ENCODE measurements at regions not wholly inside any gene's neighbourhood (a gene's known extent, or its start where the extent isn't known, plus 50 kb on each side); places are given as distances from the start of the nearest gene placed in this dataset.
"Not testable (repeated sequence)": the region's sequence is repeated elsewhere in the genome, so short reads cannot be mapped to it uniquely, and the experiment has no call there.

- no peak for TF ChIP-seq GABPA (IDR thresholded peaks at IDR 0.05; ENCODE audit: low read depth)
- TF ChIP-seq SPI1 (IDR thresholded peaks at IDR 0.05; ENCODE audit: borderline replicate concordance, low read depth) = no peak
- TF ChIP-seq CTCF (IDR thresholded peaks at IDR 0.05; ENCODE audit: insufficient read depth, low read length) = no peak
- no peak for TF ChIP-seq REST (IDR thresholded peaks at IDR 0.05; ENCODE audit: insufficient replicate concordance, low read depth)
- no peak for TF ChIP-seq POLR2AphosphoS5 (IDR thresholded peaks at IDR 0.05; ENCODE audit: low read depth)
- DNase-seq (ENCODE audit: low read depth in 1 of 2, low spot score in 1 of 2) = no peak
- H3K27ac ChIP-seq (replicated peaks) = no peak overlapping the region
- H3K27me3 ChIP-seq (ENCODE audit: insufficient read depth, poor library complexity, severe bottlenecking) = no peaks in the 10 kb centered on the region
- no peak overlapping the region for H3K4me3 ChIP-seq (replicated peaks; ENCODE audit: insufficient read depth, low read length)
Measured at GRCh38 chr15:95196176-95196915, 965.0 kb downstream of the MCTP2 start.

- Histone ChIP-seq H3K4me3 (replicated peaks; ENCODE audit: insufficient read depth, low read length) (no peak overlapping the region), H3K27ac (replicated peaks) (no peak overlapping the region), H3K27me3 (ENCODE audit: insufficient read depth, poor library complexity, severe bottlenecking) (no peaks in the 10 kb centered on the region)
- TF ChIP-seq REST (IDR thresholded peaks at IDR 0.05; ENCODE audit: insufficient replicate concordance, low read depth) (no peak), SPI1 (IDR thresholded peaks at IDR 0.05; ENCODE audit: borderline replicate concordance, low read depth) (no peak), CTCF (IDR thresholded peaks at IDR 0.05; ENCODE audit: insufficient read depth, low read length) (no peak), POLR2AphosphoS5 (IDR thresholded peaks at IDR 0.05; ENCODE audit: low read depth) (no peak), GABPA (IDR thresholded peaks at IDR 0.05; ENCODE audit: low read depth) (no peak)
- no peak for DNase-seq (ENCODE audit: low read depth in 1 of 2, low spot score in 1 of 2)
Measured at GRCh38 chr15:95202569-95203349, 971.4 kb downstream of the MCTP2 start.

- no peak for TF ChIP-seq POLR2AphosphoS5 (IDR thresholded peaks at IDR 0.05; ENCODE audit: low read depth)
- TF ChIP-seq REST (IDR thresholded peaks at IDR 0.05; ENCODE audit: insufficient replicate concordance, low read depth) = no peak
- TF ChIP-seq SPI1 (IDR thresholded peaks at IDR 0.05; ENCODE audit: borderline replicate concordance, low read depth) = no peak
- TF ChIP-seq CTCF (IDR thresholded peaks at IDR 0.05; ENCODE audit: insufficient read depth, low read length) = no peak
- no peak for TF ChIP-seq GABPA (IDR thresholded peaks at IDR 0.05; ENCODE audit: low read depth)
- no peaks in the 10 kb centered on the region for H3K27me3 ChIP-seq (ENCODE audit: insufficient read depth, poor library complexity, severe bottlenecking)
- H3K4me3 ChIP-seq (replicated peaks; ENCODE audit: insufficient read depth, low read length) = no peak overlapping the region
- no peak overlapping the region for H3K27ac ChIP-seq (replicated peaks)
- DNase-seq (ENCODE audit: low read depth in 1 of 2, low spot score in 1 of 2) = no peak
Measured at GRCh38 chr15:95205077-95205476, 973.7 kb downstream of the MCTP2 start.

- not testable (repeated sequence) for DNase-seq (ENCODE audit: low read depth in 1 of 2, low spot score in 1 of 2); H3K27ac ChIP-seq (replicated peaks); H3K27me3 ChIP-seq (ENCODE audit: insufficient read depth, poor library complexity, severe bottlenecking); H3K4me3 ChIP-seq (replicated peaks; ENCODE audit: insufficient read depth, low read length)
Measured at GRCh38 chr15:95205830-95206229, 974.5 kb downstream of the MCTP2 start.
